ENCODE measurements at regions not wholly inside any gene's neighbourhood (a gene's known extent, or its start where the extent isn't known, plus 50 kb on each side); places are given as distances from the start of the nearest gene placed in this dataset.
"Not testable (repeated sequence)": the region's sequence is repeated elsewhere in the genome, so short reads cannot be mapped to it uniquely, and the experiment has no call there.

- no peak overlapping the region for H3K27ac Mint-ChIP-seq
- peaks cover 8% of the 10 kb centered on the region for H3K4me1 Mint-ChIP-seq (ENCODE audit: low read depth)
- no peaks in the 10 kb centered on the region for H3K36me3 Mint-ChIP-seq (ENCODE audit: insufficient read depth)
- DNase-seq (ENCODE audit: low spot score, unreplicated experiment): no peak
- peaks cover 3% of the 10 kb centered on the region for H3K9me3 Mint-ChIP-seq (ENCODE audit: low read depth)
- no peaks in the 10 kb centered on the region for H3K27me3 Mint-ChIP-seq
- H3K4me3 Mint-ChIP-seq (ENCODE audit: low read depth): no peak overlapping the region
- TF ChIP-seq CTCF (IDR thresholded peaks at IDR 0.05; ENCODE audit: unreplicated experiment): no peak
Observed at GRCh38 chr5:166286832-166287231, 2004.6 kb upstream of the WWC1 start.

GRCh38 chr5:166287866-166288265 is 2003.6 kb upstream of the WWC1 start:
- TF ChIP-seq CTCF (IDR thresholded peaks at IDR 0.05; ENCODE audit: unreplicated experiment): no peak
- peaks cover 3% of the 10 kb centered on the region for H3K9me3 Mint-ChIP-seq (ENCODE audit: low read depth)
- no peak overlapping the region for H3K4me3 Mint-ChIP-seq (ENCODE audit: low read depth)
- H3K36me3 Mint-ChIP-seq (ENCODE audit: insufficient read depth): no peaks in the 10 kb centered on the region
- no peak overlapping the region for H3K27ac Mint-ChIP-seq
- H3K4me1 Mint-ChIP-seq (ENCODE audit: low read depth): peaks cover 8% of the 10 kb centered on the region
- no peak for DNase-seq (ENCODE audit: low spot score, unreplicated experiment)
- H3K27me3 Mint-ChIP-seq: no peaks in the 10 kb centered on the region

GRCh38 chr5:166291800-166292199 is 1999.6 kb upstream of the WWC1 start:
- H3K27ac Mint-ChIP-seq; H3K4me1 Mint-ChIP-seq (ENCODE audit: low read depth); H3K4me3 Mint-ChIP-seq (ENCODE audit: low read depth); DNase-seq (ENCODE audit: low spot score, unreplicated experiment); H3K36me3 Mint-ChIP-seq (ENCODE audit: insufficient read depth); H3K9me3 Mint-ChIP-seq (ENCODE audit: low read depth); H3K27me3 Mint-ChIP-seq: not testable (repeated sequence)

GRCh38 chr5:166293892-166294291 is 1997.6 kb upstream of the WWC1 start:
- H3K36me3 Mint-ChIP-seq (ENCODE audit: insufficient read depth): no peaks in the 10 kb centered on the region
- TF ChIP-seq CTCF (IDR thresholded peaks at IDR 0.05; ENCODE audit: unreplicated experiment): no peak
- no peaks in the 10 kb centered on the region for H3K27me3 Mint-ChIP-seq
- H3K9me3 Mint-ChIP-seq (ENCODE audit: low read depth): peaks cover 3% of the 10 kb centered on the region
- H3K4me3 Mint-ChIP-seq (ENCODE audit: low read depth): no peak overlapping the region
- H3K4me1 Mint-ChIP-seq (ENCODE audit: low read depth): no peaks in the 10 kb centered on the region
- DNase-seq (ENCODE audit: low spot score, unreplicated experiment): no peak
- H3K27ac Mint-ChIP-seq: no peak overlapping the region

GRCh38 chr5:166302166-166302565 is 1989.3 kb upstream of the WWC1 start:
- no peaks in the 10 kb centered on the region for H3K4me1 Mint-ChIP-seq (ENCODE audit: low read depth)
- peaks cover 6% of the 10 kb centered on the region for H3K9me3 Mint-ChIP-seq (ENCODE audit: low read depth)
- H3K27ac Mint-ChIP-seq: no peak overlapping the region
- no peak for TF ChIP-seq CTCF (IDR thresholded peaks at IDR 0.05; ENCODE audit: unreplicated experiment)
- H3K36me3 Mint-ChIP-seq (ENCODE audit: insufficient read depth): no peaks in the 10 kb centered on the region
- no peak for DNase-seq (ENCODE audit: low spot score, unreplicated experiment)
- no peaks in the 10 kb centered on the region for H3K27me3 Mint-ChIP-seq
- H3K4me3 Mint-ChIP-seq (ENCODE audit: low read depth): no peak overlapping the region

- Mint-ChIP-seq H3K27me3 (peaks cover 11% of the 10 kb centered on the region), H3K9me3 (ENCODE audit: low read depth) (no peaks in the 10 kb centered on the region), H3K4me1 (ENCODE audit: low read depth) (no peaks in the 10 kb centered on the region), H3K36me3 (ENCODE audit: insufficient read depth) (no peaks in the 10 kb centered on the region), H3K4me3 (ENCODE audit: low read depth) (no peak overlapping the region), H3K27ac (no peak overlapping the region)
- TF ChIP-seq CTCF (IDR thresholded peaks at IDR 0.05; ENCODE audit: unreplicated experiment): no peak
- DNase-seq (ENCODE audit: low spot score, unreplicated experiment): no peak
Observed at GRCh38 chr5:166317425-166317824, 1974.0 kb upstream of the WWC1 start.
